H9 (cell line): ENCODE measurements at regions not wholly inside any gene's neighbourhood (a gene's known extent, or its start where the extent isn't known, plus 50 kb on each side); places are given as distances from the start of the nearest gene placed in this dataset.

Experiments used
- DNase-seq: peaks from one replicate; pipeline ENCODE4 v3.0.0-alpha.2; 2017
- H2AFZ ChIP-seq: one replicate; pipeline ENCODE4 v1.6.1; 2013; ENCODE audit warnings: mild to moderate bottlenecking, low read length, control low read depth, moderate library complexity
- H2AK5ac ChIP-seq: 2 replicates; pipeline ENCODE4 v1.6.1; 2013; ENCODE audit warnings: low read length, control low read depth, mixed read lengths; ENCODE audit not compliant: insufficient read length
- H2BK120ac ChIP-seq: one replicate; pipeline ENCODE4 v1.6.1; 2013; ENCODE audit warnings: low read depth, mild to moderate bottlenecking, low read length, control low read depth, inconsistent platforms; ENCODE audit not compliant: poor library complexity, severe bottlenecking
- H2BK12ac ChIP-seq: 2 replicates; pipeline ENCODE4 v1.6.1; 2013; ENCODE audit warnings: low read length, control low read depth, mixed read lengths, low read depth; ENCODE audit not compliant: insufficient read length
- H2BK15ac ChIP-seq: 2 replicates; pipeline ENCODE4 v1.6.1; 2013; ENCODE audit warnings: low read depth, low read length, control low read depth
- H2BK20ac ChIP-seq: one replicate; pipeline ENCODE4 v1.6.1; 2013; ENCODE audit warnings: low read depth, mild to moderate bottlenecking, low read length, control low read depth, inconsistent platforms; ENCODE audit not compliant: poor library complexity, severe bottlenecking
- H2BK5ac ChIP-seq: 2 replicates; pipeline ENCODE4 v1.6.1; 2013; ENCODE audit warnings: low read length, control low read depth, mixed read lengths; ENCODE audit not compliant: insufficient read length
- H3K14ac ChIP-seq: 2 replicates; pipeline ENCODE4 v1.6.1; 2013; ENCODE audit warnings: low read length, control low read depth; ENCODE audit not compliant: insufficient read depth
- H3K18ac ChIP-seq: 2 replicates; pipeline ENCODE4 v1.6.1; 2013; ENCODE audit warnings: low read depth, mild to moderate bottlenecking, mixed read lengths, low read length, control low read depth; ENCODE audit not compliant: insufficient read length
- H3K23ac ChIP-seq: 2 replicates; pipeline ENCODE4 v1.6.1; 2013; ENCODE audit warnings: low read length, control low read depth, mixed read lengths, low read depth; ENCODE audit not compliant: insufficient read length
- H3K23me2 ChIP-seq: 2 replicates; pipeline ENCODE4 v1.6.1; 2013; ENCODE audit warnings: low read depth, mild to moderate bottlenecking, mixed read lengths, low read length, control low read depth; ENCODE audit not compliant: insufficient read length, poor library complexity, severe bottlenecking
- H3K27ac ChIP-seq: 2 replicates; pipeline ENCODE4 v1.5.1; 2013; ENCODE audit warnings: low read length, control low read depth, mixed read lengths, low read depth; ENCODE audit not compliant: insufficient read length
- H3K27me3 ChIP-seq: 2 replicates; pipeline ENCODE4 v1.6.1; 2013; ENCODE audit warnings: low read length, control low read depth, inconsistent platforms; ENCODE audit not compliant: insufficient read depth
- H3K4ac ChIP-seq: 2 replicates; pipeline ENCODE4 v1.6.1; 2013; ENCODE audit warnings: low read depth, mild to moderate bottlenecking, control low read depth, inconsistent platforms, low read length, moderate library complexity
- H3K4me1 ChIP-seq: 2 replicates; pipeline ENCODE4 v1.6.1; 2013; ENCODE audit warnings: low read length, control low read depth, inconsistent platforms; ENCODE audit not compliant: insufficient read depth
- H3K4me2 ChIP-seq: 2 replicates; pipeline ENCODE4 v1.6.1; 2013; ENCODE audit warnings: low read length, control low read depth, mixed read lengths; ENCODE audit not compliant: insufficient read length, insufficient read depth
- H3K56ac ChIP-seq: 2 replicates; pipeline ENCODE4 v1.6.1; 2013; ENCODE audit warnings: low read depth, mild to moderate bottlenecking, mixed read lengths, low read length, control low read depth; ENCODE audit not compliant: insufficient read length
- H3K79me1 ChIP-seq: 2 replicates; pipeline ENCODE4 v1.6.1; 2013; ENCODE audit warnings: low read depth, mild to moderate bottlenecking, moderate library complexity, low read length, control low read depth, inconsistent platforms; ENCODE audit not compliant: insufficient read depth, poor library complexity, severe bottlenecking
- H3K79me2 ChIP-seq: 2 replicates; pipeline ENCODE4 v1.6.1; 2013; ENCODE audit warnings: low read length, control low read depth, inconsistent platforms; ENCODE audit not compliant: insufficient read depth
- H3K9ac ChIP-seq: 2 replicates; pipeline ENCODE4 v1.6.1; 2013; ENCODE audit warnings: low read length, control low read depth, mixed read lengths; ENCODE audit not compliant: insufficient read length; ENCODE audit errors: extremely low read depth
- H3K9me3 ChIP-seq: one replicate; pipeline ENCODE4 v1.6.1; 2013; ENCODE audit warnings: low read depth, low read length, inconsistent platforms; ENCODE audit not compliant: control insufficient read depth
- H3T11ph ChIP-seq: one replicate; pipeline ENCODE4 v1.6.1; 2013; ENCODE audit warnings: mild to moderate bottlenecking, low read length, control low read depth, inconsistent platforms
- H4K20me1 ChIP-seq: one replicate; pipeline ENCODE4 v1.6.1; 2013; ENCODE audit not compliant: control insufficient read depth, insufficient read length, insufficient read depth
- H4K5ac ChIP-seq: 2 replicates; pipeline ENCODE4 v1.6.1; 2013; ENCODE audit warnings: low read depth, mild to moderate bottlenecking, mixed read lengths, low read length, control low read depth; ENCODE audit not compliant: insufficient read length
- H4K8ac ChIP-seq: replicated peaks from 2 replicates; pipeline ENCODE4 v1.6.1; 2013; ENCODE audit warnings: low read length, control low read depth, mixed read lengths, low read depth; ENCODE audit not compliant: insufficient read length
- H4K91ac ChIP-seq: 2 replicates; pipeline ENCODE4 v1.6.1; 2013; ENCODE audit warnings: low read depth, mild to moderate bottlenecking, moderate library complexity, mixed read lengths, low read length, control low read depth; ENCODE audit not compliant: insufficient read length
- H3K27ac Mint-ChIP-seq, 3 experiments: 2 replicates in 2 of 3; 3 replicates in 1 of 3; pipeline ENCODE4 v1.8.0; 2020 to 2021; ENCODE audit warnings: mixed read lengths in 3 of 3, mild to moderate bottlenecking in 1 of 3, moderate library complexity in 1 of 3
- H3K27me3 Mint-ChIP-seq: 2 replicates; pipeline ENCODE4 v1.8.0; 2021; ENCODE audit warnings: low read depth, mild to moderate bottlenecking, moderate library complexity, mixed read lengths
- H3K36me3 Mint-ChIP-seq, 3 experiments: 2 replicates in 2 of 3; 3 replicates in 1 of 3; pipeline ENCODE4 v1.8.0; 2020 to 2021; ENCODE audit warnings: low read depth in 3 of 3, mixed read lengths in 3 of 3; ENCODE audit not compliant: insufficient read depth in 1 of 3
- H3K4me1 Mint-ChIP-seq, 2 experiments: 2 replicates each; pipeline ENCODE4 v1.8.0; 2020; ENCODE audit warnings: mixed read lengths in 2 of 2
- H3K4me3 Mint-ChIP-seq, 2 experiments: 2 replicates in 1 of 2; 3 replicates in 1 of 2; pipeline ENCODE4 v1.8.0; 2020 to 2021; ENCODE audit warnings: mild to moderate bottlenecking in 2 of 2, mixed read lengths in 2 of 2, moderate library complexity in 1 of 2
- H3K9me3 Mint-ChIP-seq, 2 experiments: 2 replicates in 1 of 2; 3 replicates in 1 of 2; pipeline ENCODE4 v1.8.0; 2020; ENCODE audit warnings: mild to moderate bottlenecking in 2 of 2, mixed read lengths in 2 of 2, moderate library complexity in 1 of 2
- WGBS: extraction: QIAGEN DNeasy Blood & Tissue Kit; methylation state at CpG from one replicate; pipeline ENCODE4 v1.1.7; 2013; ENCODE audit warnings: missing lambda C conversion rate, low lambda C conversion rate, mixed read lengths; ENCODE audit not compliant: insufficient read length; ENCODE audit errors: extremely low coverage; 5-methylcytosine and 5-hydroxymethylcytosine counted together
- TF ChIP-seq, protein P1 (sequence below): fragments of 200-600 bp; sonication (generic); conservative IDR thresholded peaks from 3 replicates; pipeline ENCODE4 v1.8.0; 2021; ENCODE audit warnings: antibody characterized with exemption, mild to moderate bottlenecking

- Histone ChIP-seq H4K91ac (no peak overlapping the region), H3T11ph (no peak overlapping the region), H3K79me2 (no peaks in the 10 kb centered on the region), H3K23me2 (no peaks in the 10 kb centered on the region), H2AK5ac (no peak overlapping the region), H4K5ac (no peak overlapping the region), H3K27ac (no peak overlapping the region), H2BK20ac (no peak overlapping the region), H3K4me2 (no peak overlapping the region), H3K9ac (no peak overlapping the region), H3K56ac (no peak overlapping the region), H3K18ac (no peak overlapping the region), H2BK120ac (no peak overlapping the region), H2BK12ac (no peak overlapping the region), H3K23ac (no peak overlapping the region), H3K4ac (no peak overlapping the region), H3K4me1 (no peaks in the 10 kb centered on the region), H4K20me1 (no peaks in the 10 kb centered on the region), H2AFZ (no peak overlapping the region), H2BK15ac (no peak overlapping the region), H3K79me1 (no peaks in the 10 kb centered on the region), H3K14ac (no peak overlapping the region), H3K27me3 (no peaks in the 10 kb centered on the region), H3K9me3 (no peaks in the 10 kb centered on the region), H2BK5ac (no peak overlapping the region), H4K8ac (no peak overlapping the region)
- H3K9me3 Mint-ChIP-seq, result 0 out of 5 replicates have a peak, but pooled peaks cover 0 to 3% of the 10 kb centered on the region in 2 experiments
- no peak overlapping the region for H3K4me3 Mint-ChIP-seq
- H3K4me1 Mint-ChIP-seq, result peaks cover 4% of the 10 kb centered on the region in 2 experiments; a peak in 3 of 4 replicates
- no peaks in the 10 kb centered on the region for H3K27me3 Mint-ChIP-seq
- TF ChIP-seq, protein P1, sequence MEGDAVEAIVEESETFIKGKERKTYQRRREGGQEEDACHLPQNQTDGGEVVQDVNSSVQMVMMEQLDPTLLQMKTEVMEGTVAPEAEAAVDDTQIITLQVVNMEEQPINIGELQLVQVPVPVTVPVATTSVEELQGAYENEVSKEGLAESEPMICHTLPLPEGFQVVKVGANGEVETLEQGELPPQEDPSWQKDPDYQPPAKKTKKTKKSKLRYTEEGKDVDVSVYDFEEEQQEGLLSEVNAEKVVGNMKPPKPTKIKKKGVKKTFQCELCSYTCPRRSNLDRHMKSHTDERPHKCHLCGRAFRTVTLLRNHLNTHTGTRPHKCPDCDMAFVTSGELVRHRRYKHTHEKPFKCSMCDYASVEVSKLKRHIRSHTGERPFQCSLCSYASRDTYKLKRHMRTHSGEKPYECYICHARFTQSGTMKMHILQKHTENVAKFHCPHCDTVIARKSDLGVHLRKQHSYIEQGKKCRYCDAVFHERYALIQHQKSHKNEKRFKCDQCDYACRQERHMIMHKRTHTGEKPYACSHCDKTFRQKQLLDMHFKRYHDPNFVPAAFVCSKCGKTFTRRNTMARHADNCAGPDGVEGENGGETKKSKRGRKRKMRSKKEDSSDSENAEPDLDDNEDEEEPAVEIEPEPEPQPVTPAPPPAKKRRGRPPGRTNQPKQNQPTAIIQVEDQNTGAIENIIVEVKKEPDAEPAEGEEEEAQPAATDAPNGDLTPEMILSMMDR, result no peak
- H3K27ac Mint-ChIP-seq, result no peak overlapping the region
- WGBS, result no CpG with 5 or more reads among the region's 3 CpGs
- DNase-seq, result no peak
- H3K36me3 Mint-ChIP-seq, result no peaks in the 10 kb centered on the region
Observed at GRCh38 chr15:39279311-39279710, 301.6 kb upstream of the THBS1 start.
